ENCODE measurements at regions not wholly inside any gene's neighbourhood (a gene's known extent, or its start where the extent isn't known, plus 50 kb on each side); places are given as distances from the start of the nearest gene placed in this dataset.
"Not testable (repeated sequence)": the region's sequence is repeated elsewhere in the genome, so short reads cannot be mapped to it uniquely, and the experiment has no call there.

DNA sequence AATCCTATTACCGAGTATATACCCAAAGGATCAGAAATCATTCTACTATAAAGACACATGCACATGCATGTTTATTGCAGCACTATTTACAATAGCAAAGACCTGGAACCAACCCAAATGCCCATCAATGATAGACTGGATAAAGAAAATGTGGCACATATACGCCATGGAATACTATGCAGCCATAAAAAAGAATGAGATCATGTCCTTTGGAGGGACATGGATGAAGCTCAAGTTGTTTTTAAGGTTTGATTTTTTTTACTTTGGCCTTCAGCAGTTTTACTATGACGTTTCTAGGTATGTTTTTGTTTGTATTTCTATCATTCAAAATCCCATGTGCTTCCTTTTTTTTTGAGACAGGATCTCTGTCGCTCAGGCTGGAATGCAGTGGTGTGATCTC lies 265.8 kb downstream of the SETD4 start:
- not testable (repeated sequence) for DNase-seq

DNA sequence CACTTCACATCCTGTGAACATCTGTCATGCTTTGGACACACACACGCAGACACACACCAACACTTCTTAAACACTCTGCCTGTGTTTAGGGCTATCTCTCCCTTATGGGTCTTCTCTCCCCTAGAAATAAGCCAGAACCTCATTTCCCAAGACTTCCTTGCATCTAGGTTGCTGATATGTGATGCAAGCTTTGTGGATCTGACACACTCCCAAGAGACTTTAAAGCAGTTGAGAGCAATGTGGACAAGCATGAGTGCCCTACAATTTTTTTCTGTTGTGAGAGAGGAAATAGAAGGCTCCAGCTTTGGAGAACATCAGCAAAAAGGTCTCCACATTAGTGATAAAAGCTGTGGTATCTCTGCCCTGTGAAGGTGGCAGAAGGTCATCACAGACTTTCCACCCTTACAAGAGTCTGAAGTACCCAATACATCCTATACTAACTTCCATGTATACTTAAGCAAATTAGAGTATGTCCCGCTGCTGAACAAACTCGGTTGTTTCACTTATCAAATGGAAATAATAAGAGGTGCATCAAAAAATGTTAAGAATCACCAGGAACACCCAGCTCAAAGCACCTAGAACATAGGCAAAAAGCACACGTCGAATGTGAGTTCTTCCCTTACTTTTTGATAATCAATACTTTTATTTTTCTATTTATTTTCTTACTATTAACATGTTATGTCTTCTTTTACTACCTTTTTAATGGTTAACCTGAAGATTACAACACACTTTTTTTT lies 267.6 kb downstream of the SETD4 start:
- no peak for DNase-seq

DNA sequence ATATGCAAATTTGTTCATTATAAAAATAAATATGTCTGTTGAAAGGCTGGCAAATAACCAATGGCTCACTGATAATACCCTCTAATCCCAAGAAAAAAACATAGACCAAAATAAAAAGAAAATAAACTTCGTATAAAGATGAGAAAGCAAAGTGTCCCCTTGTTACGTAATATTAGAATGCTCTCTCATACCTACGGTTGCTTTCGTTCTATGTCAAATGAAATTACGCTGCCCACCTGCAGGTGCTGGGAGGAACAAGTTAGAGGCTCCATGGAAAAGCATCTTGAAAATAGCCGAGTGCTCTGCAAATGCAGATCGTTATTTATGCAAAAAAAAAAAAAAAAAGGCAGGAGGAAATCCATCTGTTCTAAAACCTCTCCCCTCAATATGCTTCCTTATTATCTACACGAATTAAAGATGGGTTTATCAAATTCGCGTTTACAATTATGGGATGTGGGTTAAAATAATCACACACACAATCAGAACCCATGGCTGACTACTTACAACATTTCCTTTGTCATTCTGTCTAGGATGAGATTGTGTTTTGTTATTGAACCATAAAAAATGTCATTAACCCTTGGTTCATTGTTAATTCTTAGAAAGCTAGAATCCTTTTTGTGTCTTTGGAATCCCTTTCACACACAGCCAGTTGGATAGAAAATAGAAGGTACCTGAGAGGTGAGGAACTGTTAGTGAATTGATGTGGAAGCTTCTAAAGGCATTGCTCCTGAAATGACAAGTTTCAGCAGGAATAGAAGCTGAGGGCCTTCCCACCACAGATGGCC lies 268.6 kb downstream of the SETD4 start:
- no peak for DNase-seq

DNA sequence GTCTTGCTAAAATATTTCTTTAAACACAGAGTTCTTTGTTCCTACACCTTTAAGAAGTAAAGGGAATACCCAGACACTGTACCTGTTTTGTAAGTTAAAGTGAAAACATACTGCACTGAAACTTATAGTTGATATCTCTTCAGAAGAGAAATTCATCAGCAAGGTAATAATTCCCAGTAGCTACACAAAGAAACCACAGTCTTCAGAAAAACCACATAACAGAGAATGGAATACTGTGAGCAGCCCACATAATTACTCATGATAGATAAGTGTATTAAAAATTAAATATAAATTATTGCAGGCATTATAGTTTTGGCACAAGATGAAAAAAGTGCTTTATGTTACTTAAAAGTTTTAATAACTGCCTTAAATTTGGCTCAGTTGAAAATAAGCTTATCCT lies 276.6 kb downstream of the SETD4 start:
- DNase-seq: no peak

DNA sequence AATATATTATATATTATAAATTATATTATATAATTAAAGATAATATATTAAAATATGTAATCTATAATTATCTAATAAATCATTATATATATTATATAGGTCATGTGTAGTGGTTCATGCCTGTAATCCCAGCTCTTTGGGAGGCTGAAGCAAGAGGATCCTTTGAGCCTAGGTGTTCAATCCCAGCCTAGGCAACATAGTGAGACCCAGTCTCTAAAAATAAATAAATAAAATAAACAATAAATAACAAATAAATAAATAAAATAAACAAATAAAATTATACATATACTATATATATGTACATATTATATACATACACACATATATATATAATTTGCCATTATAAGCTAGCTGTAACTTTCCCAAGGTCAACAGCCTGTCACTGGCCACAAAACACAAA lies 277.7 kb downstream of the SETD4 start:
- DNase-seq: no peak

DNA sequence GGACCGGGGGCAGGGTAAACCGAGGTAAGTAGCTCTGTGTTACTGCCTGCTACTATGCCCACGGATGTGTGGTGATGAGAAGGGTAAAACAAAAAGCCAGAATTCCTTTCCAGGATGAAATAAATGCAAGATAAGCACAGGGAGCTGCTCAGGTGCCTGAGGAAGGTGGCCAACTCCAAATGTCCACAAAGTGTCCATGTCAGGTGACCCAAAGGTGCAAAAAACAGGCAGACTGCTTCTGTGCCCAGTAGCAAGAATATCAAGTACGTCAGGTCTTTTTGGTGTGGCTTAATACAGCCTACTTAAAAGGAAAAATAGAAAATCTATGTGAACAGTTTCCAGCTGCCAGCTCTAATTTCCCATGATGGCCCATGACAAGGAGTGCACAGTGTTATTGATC lies 279.3 kb downstream of the SETD4 start:
- no peak for DNase-seq

DNA sequence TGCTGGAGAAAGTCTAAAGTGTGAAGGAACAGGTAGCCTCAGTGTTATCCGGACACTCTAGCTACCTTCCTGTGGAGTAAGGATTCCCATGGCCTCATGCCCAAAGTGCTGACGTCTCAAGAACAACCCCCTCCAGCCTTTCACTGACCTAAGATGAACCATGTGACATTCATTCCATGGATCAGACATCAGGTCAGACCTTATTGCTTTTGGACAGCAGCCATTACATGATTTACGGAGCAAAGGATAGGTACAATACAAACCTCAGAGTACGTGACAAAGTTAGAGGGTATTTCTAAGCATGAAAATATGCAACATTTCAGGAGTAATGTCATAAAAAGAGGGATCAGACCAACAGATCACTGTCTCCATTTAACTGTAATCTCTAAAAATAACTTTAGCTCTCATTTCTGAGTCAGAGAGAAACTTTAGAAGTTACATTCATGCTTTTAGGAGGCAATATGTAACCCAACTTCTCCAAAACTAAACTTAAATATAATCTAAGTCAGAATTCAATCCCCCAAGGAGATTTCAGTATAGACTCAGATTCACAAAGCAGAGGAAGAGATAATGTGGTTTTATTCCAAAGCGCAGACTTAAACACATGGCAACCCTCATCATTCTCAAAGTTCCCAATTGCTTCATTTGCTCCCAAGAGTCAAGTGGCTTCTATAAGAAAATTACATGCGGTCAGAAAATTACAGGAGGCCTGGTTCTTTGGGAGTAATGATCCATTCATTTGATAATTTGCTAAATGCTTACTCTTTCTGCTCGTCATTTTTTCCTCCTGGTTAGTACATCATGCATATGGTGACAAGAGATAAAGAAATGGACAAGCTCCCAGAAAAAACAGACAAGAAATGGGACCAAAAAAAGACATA lies 280.4 kb downstream of the SETD4 start:
- DNase-seq: peak; percentile 30

DNA sequence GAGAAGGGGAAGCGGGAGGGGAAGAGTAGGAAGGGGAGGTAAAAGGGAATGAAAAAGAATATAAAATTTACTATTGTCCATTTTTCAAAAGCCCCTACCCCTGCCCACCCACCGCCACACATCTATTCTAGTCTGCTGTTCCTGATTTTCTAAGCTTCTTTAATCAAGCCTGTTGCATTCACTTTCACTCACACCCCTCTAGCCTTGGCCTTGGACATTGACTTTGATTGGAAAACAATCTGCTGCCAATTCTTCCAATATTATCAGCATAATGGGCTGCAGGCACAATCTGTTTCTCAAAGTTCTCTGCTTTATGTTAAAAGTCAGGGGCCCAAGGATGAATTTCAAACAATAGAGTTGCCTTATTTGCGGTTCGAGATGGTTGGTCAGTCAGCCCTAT lies 281.2 kb downstream of the SETD4 start:
- DNase-seq: no peak

DNA sequence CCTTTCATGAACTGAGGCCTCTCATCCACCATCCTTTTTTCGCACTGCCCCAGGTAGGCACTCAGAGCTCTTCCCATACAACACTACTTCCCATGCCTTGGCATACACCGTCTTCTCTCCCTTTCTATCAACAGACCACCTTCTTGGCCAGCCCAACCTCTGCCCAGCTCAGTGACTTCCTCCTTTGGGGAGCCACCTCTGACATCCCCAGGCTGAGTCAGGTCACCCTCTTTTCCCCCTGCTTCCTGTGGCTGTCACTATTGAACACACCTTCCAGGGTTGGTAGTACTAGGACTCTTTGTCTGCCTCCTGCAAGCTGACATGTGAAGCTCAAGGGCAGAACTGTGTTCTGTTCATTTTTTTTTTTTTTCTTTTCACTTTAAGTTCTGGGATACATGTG lies 283.2 kb downstream of the SETD4 start:
- no peak for DNase-seq

DNA sequence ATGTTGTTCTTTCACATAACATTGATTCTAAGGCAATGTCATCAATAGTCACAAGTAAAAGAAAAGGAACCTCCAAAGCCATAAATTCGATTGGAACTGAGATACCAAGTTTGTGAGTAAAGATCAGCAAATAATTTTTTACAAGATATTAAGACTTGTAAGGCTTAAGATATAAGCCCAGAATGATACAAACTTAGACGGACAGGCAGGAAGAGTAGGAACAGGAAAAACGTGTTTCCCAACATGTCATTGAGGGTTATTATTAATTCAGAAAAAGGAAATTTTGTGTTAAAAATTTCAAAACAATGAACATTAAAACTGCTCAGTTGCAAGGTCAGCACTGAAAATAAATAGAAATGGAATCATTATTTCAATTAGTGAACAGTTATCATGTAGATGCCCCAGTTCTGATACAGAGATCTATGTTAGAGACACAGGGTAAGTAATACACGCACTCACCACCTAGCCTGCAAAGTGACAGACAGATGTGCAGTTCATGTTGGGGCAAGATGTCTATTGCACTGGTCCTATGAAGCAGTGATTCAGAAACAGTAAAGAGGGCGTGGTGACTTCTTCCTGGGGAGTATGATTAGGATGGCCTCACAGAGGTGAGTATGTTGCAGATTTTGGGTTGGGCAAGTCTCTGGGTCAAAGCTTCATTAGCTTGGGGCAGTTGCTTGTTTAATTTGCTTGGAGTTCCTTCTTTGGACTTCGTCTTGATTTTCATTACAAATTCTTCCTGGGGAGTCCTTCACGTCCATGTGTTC lies 284.4 kb downstream of the SETD4 start:
- no peak for DNase-seq

DNA sequence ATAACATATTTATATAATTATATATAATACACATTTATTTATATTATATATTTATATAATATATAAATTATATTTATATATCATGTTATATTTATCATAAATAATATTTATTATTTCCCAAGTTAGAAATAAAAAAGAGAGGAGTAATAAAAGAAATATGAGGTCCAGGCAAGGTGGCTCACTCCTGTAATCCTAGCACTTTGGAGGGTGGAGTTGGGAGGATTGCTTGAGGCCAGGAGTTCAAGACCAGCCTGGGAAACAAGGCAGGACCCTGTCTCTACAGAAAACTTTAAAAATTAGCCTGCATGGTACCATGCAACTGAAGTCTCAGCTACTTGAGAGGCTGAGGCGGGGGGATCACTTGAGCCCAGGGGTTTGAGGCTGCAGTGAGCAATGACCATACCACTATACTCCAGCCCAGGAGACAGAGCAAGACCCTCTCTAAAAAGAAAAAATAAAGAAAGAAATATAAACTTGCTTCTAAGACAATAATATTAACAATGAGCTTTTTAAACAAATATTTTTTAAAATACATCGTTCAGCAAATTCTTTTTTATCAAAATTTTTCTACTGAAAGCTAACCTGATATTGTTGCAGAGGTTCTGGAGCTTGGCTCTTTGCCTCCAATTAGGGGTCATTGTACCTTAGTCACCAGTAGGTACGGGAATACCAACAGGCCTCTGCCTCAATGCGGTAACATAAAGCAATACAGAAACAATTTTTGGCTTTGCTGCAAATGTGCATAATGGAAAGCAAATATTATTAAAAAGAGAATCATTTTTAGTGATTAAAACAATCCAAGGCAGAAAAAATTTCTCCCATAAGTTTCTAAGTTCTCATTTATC lies 290.0 kb downstream of the SETD4 start:
- DNase-seq: no peak

DNA sequence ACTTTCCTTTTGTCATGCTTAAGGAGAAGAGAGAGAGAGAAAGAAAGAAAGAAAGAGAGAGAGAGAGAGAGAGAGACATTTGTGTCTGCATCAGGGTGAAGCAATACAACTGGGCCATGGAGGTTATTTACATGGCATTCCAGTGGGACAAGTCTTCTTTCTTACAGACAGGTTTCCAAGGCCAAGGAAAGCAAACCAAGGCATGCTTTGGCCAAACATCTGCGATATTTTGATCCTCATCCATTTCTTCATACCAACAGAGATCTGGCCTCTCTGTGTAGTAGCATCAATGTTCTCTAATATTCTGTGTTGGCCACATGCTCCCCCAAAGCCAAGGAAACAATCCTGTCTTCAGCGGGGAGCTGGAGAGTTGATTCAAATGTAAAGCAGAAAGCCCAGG lies 292.1 kb downstream of the SETD4 start:
- no peak for DNase-seq

DNA sequence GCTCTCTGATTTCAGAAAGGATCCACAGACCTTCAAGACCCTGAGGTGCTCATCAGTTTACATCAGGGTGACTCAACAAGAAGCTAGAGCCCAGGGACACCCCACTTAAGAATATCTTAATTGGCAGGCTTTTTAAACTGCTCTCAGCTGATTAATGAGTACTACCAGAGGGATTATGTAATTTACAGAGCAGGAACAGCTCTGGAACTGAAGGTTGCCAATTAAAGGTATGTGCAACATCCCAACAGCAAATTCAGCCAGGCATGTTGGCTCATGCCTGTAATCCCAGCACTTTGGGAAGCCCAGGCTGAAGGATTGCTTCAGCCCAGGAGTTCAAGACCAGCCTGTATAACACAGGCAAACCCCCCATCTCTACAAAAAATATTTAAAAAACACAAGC lies 295.7 kb downstream of the SETD4 start:
- DNase-seq: no peak

DNA sequence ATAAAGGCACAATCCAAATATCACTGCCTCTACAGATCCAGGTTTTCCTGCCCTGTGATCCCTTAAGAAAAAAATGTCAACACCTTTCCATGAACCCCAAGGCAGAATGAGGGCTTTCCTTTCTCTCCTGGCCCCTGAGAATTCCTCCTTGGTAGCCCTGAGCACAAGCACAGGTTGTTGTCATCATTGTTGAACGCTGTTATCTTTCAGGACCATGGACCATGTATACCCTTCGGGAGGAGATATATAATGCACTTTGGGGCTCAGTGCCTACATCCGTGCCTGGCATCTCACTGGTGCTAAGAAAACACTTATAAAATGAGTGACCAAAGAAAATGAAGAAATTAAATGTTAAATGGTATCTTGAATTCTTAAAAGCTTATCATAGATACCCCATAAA lies 296.2 kb downstream of the SETD4 start:
- DNase-seq: no peak

DNA sequence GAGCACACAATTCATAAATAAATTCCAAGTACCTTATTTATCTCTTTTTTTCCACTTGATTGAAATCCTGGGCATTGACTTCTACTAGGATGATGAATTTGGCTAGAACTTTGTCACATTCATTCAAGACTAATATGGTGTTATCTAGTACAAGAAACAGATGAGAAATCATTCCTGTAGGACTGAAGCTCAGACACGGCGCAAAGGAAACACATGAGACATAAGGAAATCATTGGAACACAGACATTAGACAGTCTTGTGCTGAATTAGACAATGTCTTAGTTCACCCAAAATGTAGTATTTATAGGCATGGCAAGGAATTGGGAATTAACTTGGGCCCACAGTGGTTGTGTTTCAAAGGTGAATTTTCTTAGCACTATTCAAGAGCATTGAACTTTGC lies 305.7 kb downstream of the SETD4 start:
- DNase-seq: no peak

DNA sequence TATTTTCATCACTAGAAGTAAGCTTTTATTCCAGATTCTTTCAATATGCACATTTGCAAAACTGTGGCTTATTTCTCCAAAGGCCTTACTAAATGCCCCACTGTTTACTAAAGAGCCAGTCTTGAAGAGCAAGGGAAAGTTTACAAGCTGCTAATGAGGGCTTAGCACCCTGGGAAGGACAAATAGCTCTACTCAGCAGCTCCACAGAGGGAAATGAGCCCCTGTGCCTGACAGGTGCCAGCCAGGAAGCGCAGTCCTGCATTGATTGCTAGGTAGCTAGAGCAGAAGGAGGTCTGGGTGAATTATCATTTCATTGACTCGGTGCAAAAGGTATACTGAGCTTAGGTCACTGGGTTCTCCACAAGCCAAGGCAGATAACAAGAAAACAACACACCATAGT lies 307.0 kb downstream of the SETD4 start:
- DNase-seq: no peak

DNA sequence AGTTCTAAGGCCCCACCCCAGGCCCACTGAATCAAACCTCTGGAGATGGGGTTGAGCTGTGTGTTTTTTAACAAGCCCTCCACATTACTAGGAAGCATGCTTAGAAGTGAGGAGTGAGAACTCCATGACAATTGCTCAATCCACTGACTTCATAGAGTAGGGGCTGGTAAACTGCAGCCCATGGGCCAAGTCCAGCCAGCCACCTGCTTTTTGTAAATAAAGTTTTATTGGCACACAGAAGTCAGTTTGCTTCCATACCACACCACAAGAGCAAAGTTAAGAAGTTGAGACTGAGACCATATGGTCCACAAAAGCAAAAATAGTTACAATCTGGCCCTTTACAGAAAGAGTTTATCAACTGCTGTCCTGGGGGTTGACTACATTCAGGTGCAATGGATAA lies 309.2 kb downstream of the SETD4 start:
- DNase-seq: no peak

DNA sequence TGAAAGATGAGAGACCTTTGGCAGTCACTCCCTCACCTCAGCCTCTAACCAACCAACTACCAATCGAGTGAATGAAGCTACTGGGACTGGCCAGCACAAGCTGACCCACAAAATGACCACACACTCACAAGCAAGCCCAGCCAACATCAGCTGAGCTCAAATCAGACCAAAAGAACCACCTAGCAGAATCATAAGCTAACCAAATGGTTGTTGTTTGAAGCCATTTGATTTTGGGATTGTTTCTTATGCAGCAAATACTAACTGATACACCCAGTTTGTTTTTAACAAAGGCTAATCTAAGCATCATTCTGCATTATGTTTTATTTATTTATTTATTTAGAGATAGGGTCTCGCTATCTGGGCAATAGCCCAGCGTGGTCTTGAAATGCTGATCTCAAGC lies 310.4 kb downstream of the SETD4 start:
- DNase-seq: no peak

DNA sequence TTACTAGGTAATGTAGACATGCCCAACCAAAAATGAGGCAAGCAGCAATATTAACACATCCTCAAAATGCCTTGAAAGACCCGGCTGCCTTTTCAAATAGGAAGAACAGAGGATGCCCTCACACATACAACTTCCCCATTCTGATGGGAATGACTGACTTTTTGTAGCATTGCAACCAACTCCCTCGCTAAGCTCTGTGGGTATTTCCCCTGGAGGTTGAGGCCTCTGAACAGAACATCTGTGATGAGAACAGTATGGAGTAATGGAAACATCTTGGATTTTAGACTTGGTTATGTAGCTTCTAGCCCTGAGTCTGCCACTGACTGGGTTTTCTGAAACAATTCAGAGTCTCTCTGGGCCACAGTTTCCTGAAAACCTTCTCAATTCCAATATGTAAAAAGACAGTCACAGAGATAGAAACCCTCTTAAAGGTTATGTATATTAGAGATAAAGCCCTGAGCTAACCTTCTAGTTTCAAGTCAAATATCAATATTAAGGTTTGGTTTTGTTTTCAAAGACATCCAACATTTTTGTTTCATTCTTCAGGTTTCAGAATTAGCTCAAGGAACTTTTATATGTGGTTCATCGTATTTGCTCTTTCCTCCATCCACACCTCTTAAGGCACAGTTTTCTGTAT lies 311.5 kb downstream of the SETD4 start:
- DNase-seq: no peak

DNA sequence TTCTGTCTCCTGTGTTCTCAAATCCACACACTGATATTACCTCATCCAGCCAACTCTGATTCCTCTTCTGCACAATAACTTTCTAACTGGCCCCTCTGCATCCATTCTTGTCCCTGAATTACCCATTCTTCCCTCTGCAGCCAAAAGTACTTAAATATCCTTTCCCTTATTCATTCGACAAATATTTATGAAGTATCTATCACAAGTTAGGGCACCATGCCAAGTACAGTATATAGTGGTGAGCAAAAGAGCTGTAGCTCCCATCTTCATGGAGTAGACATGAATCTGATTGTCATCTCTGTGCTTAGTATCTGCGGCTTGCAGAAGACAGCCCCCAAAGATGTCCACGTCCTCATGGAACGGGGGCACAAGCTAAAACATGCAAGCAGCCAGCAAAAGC lies 316.8 kb downstream of the SETD4 start:
- DNase-seq: no peak

DNA sequence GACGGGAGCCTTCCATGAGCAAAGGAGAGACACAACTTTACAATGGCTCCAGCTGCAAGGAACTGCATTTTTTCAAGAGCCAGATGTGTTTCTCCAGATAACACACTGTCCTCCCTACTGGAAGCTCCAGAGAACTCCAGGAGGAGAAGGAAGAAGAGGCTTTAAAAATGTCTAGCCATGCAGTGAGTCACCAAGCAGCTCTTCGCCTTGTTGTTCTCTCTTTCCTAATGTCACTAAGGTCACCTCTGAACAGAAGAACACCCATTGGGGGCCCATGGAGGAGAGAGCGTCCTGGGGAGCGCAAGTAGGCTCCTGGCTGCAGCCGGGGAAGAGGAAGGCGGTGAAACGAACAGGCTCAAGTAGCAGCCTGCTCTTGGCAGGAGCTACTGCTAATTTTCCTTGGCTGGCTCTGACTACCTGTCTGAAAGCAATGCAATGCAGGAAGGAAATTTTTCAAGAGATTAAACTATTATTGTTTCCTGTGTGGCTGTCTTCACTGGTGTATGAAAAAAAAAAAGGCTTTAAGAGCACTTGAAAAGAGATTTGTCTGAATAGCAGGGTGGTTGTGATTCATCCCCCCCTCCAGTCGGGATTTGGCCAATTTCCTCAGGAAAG lies 321.9 kb downstream of the SETD4 start:
- DNase-seq: no peak

All from amniotic stem cell (primary cell).